ENCODE measurements at regions not wholly inside any gene's neighbourhood (a gene's known extent, or its start where the extent isn't known, plus 50 kb on each side); places are given as distances from the start of the nearest gene placed in this dataset.

DNA sequence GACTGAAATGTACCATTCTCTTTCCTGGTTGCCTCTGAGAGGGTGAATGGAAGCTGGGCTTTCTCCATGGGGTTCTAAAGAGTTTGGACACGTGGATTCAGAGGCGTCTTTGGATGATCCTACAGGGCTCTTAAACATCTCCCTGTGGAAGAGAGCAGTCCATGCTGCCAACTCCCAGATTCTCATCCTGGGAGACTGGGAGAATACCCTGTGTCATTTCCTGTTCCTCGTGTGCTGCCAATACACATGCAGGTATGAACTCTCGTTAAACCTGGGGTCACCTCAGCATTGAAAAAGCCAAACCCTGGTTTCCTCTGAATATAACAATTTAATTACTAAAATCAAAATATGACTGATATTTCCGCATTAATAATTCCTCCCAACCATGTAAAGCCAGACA lies 73.3 kb upstream of the NT5C1B start:
- Histone ChIP-seq H3K27me3 (ENCODE audit: control insufficient read depth in 4 of 4, insufficient read depth in 4 of 4, low read length in 3 of 4) (no peaks in the 10 kb centered on the region), H3K4me1 (ENCODE audit: control insufficient read depth in 4 of 4, insufficient read depth in 4 of 4, low read length in 3 of 4) (no peaks in the 10 kb centered on the region), H3K9me3 (ENCODE audit: control insufficient read depth in 4 of 4, low read length in 3 of 4) (no peaks in the 10 kb centered on the region), H3K36me3 (ENCODE audit: control insufficient read depth in 4 of 4, insufficient read depth in 3 of 4, low read depth in 1 of 4, low read length in 3 of 4) (no peaks in the 10 kb centered on the region), H3K9ac (ENCODE audit: low read depth in 1 of 2, low read length in 2 of 2) (no peak overlapping the region), H3K4me3 (ENCODE audit: low read depth in 1 of 3, low read length in 3 of 3) (no peak overlapping the region), H3K27ac (ENCODE audit: low read depth in 1 of 2, low read length in 2 of 2) (no peak overlapping the region)
- TF ChIP-seq SP1 (IDR thresholded peaks at IDR 0.05) (no peak), HNF4A (conservative IDR thresholded peaks at IDR 0.05) (no peak), RAD21 (IDR thresholded peaks at IDR 0.05) (no peak), JUND (IDR thresholded peaks at IDR 0.05) (no peak), TAF1 (conservative IDR thresholded peaks at IDR 0.05) (no peak), NR2F2 (IDR thresholded peaks at IDR 0.05) (no peak), FOXA2 (IDR thresholded peaks at IDR 0.05) (no peak), RXRA (IDR thresholded peaks at IDR 0.05) (no peak)
- TF ChIP-seq, protein P1, sequence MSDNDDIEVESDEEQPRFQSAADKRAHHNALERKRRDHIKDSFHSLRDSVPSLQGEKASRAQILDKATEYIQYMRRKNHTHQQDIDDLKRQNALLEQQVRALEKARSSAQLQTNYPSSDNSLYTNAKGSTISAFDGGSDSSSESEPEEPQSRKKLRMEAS (IDR thresholded peaks at IDR 0.05), result no peak
- TF ChIP-seq, protein P2, sequence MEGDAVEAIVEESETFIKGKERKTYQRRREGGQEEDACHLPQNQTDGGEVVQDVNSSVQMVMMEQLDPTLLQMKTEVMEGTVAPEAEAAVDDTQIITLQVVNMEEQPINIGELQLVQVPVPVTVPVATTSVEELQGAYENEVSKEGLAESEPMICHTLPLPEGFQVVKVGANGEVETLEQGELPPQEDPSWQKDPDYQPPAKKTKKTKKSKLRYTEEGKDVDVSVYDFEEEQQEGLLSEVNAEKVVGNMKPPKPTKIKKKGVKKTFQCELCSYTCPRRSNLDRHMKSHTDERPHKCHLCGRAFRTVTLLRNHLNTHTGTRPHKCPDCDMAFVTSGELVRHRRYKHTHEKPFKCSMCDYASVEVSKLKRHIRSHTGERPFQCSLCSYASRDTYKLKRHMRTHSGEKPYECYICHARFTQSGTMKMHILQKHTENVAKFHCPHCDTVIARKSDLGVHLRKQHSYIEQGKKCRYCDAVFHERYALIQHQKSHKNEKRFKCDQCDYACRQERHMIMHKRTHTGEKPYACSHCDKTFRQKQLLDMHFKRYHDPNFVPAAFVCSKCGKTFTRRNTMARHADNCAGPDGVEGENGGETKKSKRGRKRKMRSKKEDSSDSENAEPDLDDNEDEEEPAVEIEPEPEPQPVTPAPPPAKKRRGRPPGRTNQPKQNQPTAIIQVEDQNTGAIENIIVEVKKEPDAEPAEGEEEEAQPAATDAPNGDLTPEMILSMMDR (IDR thresholded peaks at IDR 0.05; ENCODE audit: low read depth, low read length, missing input control), result no peak
- TF ChIP-seq, protein P3, sequence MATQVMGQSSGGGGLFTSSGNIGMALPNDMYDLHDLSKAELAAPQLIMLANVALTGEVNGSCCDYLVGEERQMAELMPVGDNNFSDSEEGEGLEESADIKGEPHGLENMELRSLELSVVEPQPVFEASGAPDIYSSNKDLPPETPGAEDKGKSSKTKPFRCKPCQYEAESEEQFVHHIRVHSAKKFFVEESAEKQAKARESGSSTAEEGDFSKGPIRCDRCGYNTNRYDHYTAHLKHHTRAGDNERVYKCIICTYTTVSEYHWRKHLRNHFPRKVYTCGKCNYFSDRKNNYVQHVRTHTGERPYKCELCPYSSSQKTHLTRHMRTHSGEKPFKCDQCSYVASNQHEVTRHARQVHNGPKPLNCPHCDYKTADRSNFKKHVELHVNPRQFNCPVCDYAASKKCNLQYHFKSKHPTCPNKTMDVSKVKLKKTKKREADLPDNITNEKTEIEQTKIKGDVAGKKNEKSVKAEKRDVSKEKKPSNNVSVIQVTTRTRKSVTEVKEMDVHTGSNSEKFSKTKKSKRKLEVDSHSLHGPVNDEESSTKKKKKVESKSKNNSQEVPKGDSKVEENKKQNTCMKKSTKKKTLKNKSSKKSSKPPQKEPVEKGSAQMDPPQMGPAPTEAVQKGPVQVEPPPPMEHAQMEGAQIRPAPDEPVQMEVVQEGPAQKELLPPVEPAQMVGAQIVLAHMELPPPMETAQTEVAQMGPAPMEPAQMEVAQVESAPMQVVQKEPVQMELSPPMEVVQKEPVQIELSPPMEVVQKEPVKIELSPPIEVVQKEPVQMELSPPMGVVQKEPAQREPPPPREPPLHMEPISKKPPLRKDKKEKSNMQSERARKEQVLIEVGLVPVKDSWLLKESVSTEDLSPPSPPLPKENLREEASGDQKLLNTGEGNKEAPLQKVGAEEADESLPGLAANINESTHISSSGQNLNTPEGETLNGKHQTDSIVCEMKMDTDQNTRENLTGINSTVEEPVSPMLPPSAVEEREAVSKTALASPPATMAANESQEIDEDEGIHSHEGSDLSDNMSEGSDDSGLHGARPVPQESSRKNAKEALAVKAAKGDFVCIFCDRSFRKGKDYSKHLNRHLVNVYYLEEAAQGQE (IDR thresholded peaks at IDR 0.05), result no peak
- no peak for DNase-seq (ENCODE audit: low spot score)
- 90% methylated on average over 5 of the region's 5 CpGs for WGBS

DNA sequence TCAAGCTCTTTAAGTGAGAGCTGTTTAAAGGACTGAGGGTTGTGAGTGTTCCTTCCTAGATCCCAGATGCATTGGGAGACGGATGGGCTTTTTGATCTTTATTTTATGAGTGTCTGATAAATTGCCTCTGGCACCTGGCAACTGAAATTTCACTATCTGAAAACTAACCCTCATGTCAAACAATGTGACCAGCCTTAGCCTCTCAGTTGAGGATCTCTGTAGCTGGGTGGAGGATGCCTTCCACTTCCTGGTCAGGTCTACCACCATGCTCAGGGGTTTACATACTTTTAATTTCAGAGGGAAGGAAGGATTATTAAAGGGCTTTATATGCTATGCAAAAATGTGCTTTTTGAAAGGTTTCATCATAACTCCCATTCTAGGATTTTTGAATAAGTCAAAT lies 70.5 kb upstream of the NT5C1B start:
- Histone ChIP-seq H3K9me3 (ENCODE audit: control insufficient read depth in 4 of 4, low read length in 3 of 4) (no peaks in the 10 kb centered on the region), H3K27me3 (ENCODE audit: control insufficient read depth in 4 of 4, insufficient read depth in 4 of 4, low read length in 3 of 4) (no peaks in the 10 kb centered on the region), H3K36me3 (ENCODE audit: control insufficient read depth in 4 of 4, insufficient read depth in 3 of 4, low read depth in 1 of 4, low read length in 3 of 4) (no peaks in the 10 kb centered on the region), H3K27ac (ENCODE audit: low read depth in 1 of 2, low read length in 2 of 2) (no peak overlapping the region), H3K4me3 (ENCODE audit: low read depth in 1 of 3, low read length in 3 of 3) (no peak overlapping the region), H3K4me1 (ENCODE audit: control insufficient read depth in 4 of 4, insufficient read depth in 4 of 4, low read length in 3 of 4) (no peaks in the 10 kb centered on the region), H3K9ac (ENCODE audit: low read depth in 1 of 2, low read length in 2 of 2) (no peak overlapping the region)
- TF ChIP-seq SP1 (IDR thresholded peaks at IDR 0.05) (no peak), RAD21 (IDR thresholded peaks at IDR 0.05) (no peak), JUND (IDR thresholded peaks at IDR 0.05) (no peak), NR2F2 (IDR thresholded peaks at IDR 0.05) (no peak)
- WGBS, result 78% methylated on average over 1 of the region's 1 CpG
- no peak for DNase-seq (ENCODE audit: low spot score)

DNA sequence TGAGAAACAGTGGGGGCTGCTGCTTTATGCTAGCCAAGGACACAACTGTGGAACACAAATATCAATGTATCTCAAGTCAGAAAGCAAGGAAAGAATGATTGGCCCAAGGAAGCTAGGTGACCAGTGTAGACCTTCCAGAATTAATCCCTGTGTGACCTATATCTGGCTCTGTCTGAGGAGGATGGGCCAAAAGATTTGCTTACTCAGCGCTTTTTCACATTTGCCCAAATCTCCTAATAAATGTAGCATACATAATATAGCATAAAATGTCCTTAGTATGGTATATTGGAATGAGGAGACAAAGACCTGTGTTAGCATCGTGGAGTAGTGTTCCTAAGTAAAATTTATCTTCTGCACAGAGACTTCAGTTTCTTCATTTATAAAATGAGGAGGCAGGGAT lies 66.7 kb upstream of the NT5C1B start:
- no peak for TF ChIP-seq HNF4A (conservative IDR thresholded peaks at IDR 0.05)
- no peak for TF ChIP-seq NR2F2 (IDR thresholded peaks at IDR 0.05)
- TF ChIP-seq SP1 (IDR thresholded peaks at IDR 0.05), result no peak
- TF ChIP-seq EGR1 (IDR thresholded peaks at IDR 0.05; ENCODE audit: low read depth in 2 of 2), result no peak
- Histone ChIP-seq H3K27ac (ENCODE audit: low read depth in 1 of 2, low read length in 2 of 2) (no peak overlapping the region), H3K4me1 (ENCODE audit: control insufficient read depth in 4 of 4, insufficient read depth in 4 of 4, low read length in 3 of 4) (no peaks in the 10 kb centered on the region), H3K27me3 (ENCODE audit: control insufficient read depth in 4 of 4, insufficient read depth in 4 of 4, low read length in 3 of 4) (no peaks in the 10 kb centered on the region), H3K9me3 (ENCODE audit: control insufficient read depth in 4 of 4, low read length in 3 of 4) (no peaks in the 10 kb centered on the region), H3K9ac (ENCODE audit: low read depth in 1 of 2, low read length in 2 of 2) (no peak overlapping the region), H3K4me3 (ENCODE audit: low read depth in 1 of 3, low read length in 3 of 3) (no peak overlapping the region), H3K36me3 (ENCODE audit: control insufficient read depth in 4 of 4, insufficient read depth in 3 of 4, low read depth in 1 of 4, low read length in 3 of 4) (no peaks in the 10 kb centered on the region)
- WGBS, result 90% methylated on average over 2 of the region's 2 CpGs
- no peak for DNase-seq (ENCODE audit: low spot score)

Measured in liver (tissue), 8 donors.